Prostate gland (tissue), 2 donors: ENCODE measurements at regions not wholly inside any gene's neighbourhood (a gene's known extent, or its start where the extent isn't known, plus 50 kb on each side); places are given as distances from the start of the nearest gene placed in this dataset.

ENCODE experiments used
- DNase-seq: peaks from one replicate; pipeline ENCODE4 v3.0.0-alpha.2; 2019; ENCODE audit warnings: low spot score
- H3K27ac ChIP-seq, 2 donors: fragments of 200-600 bp; sonication (generic); 2 replicates each; pipeline ENCODE4 v1.5.1; 2017 to 2019
- H3K27me3 ChIP-seq: fragments of 200-600 bp; sonication (generic); replicated peaks from 2 replicates; pipeline ENCODE4 v1.5.1; 2019; ENCODE audit not compliant: insufficient read depth
- H3K36me3 ChIP-seq, 2 donors: fragments of 200-600 bp; sonication (generic); 1 replicate in 1 of 2; 2 replicates in 1 of 2; pipeline versions ENCODE4 v1.5.1 to v1.8.1; 2017 to 2019
- H3K4me1 ChIP-seq: fragments of 200-600 bp; sonication (generic); replicated peaks from 2 replicates; pipeline ENCODE4 v1.5.1; 2019
- H3K4me3 ChIP-seq, 2 donors: fragments of 200-600 bp; sonication (generic); 2 replicates each; pipeline ENCODE4 v1.5.1; 2017 to 2019
- H3K9me3 ChIP-seq: fragments of 200-600 bp; sonication (generic); 2 replicates; pipeline ENCODE4 v1.5.1; 2017
- POLR2A ChIP-seq: fragments of 450-650 bp; IDR thresholded peaks from one replicate; pipeline ENCODE4 v1.6.1; 2016; ENCODE audit warnings: antibody characterized with exemption, mild to moderate bottlenecking
- POLR2AphosphoS5 ChIP-seq: sonication (generic); formaldehyde crosslinking; IDR thresholded peaks from one replicate; pipeline ENCODE4 v1.6.1; 2017; ENCODE audit warnings: antibody characterized with exemption
- WGBS: methylation state at CpG from one replicate; pipeline ENCODE4 v1.1.5; 2018; 5-methylcytosine and 5-hydroxymethylcytosine counted together
- intact Hi-C: fragments of 100-400 bp; cut with DNase I; formaldehyde crosslinking; loops from one replicate; pipeline ENCODE4 v1.14.2; 2022
- TF ChIP-seq, protein P1 (sequence below), 4 experiments: fragments of 200-600 bp in 2 of 4; fragments of 450-650 bp in 2 of 4; sonication (generic) in 2 of 4; IDR thresholded peaks; 1 replicate in 3 of 4; 2 replicates in 1 of 4; pipeline ENCODE4 v1.5.1; 2016 to 2019; ENCODE audit warnings: antibody characterized with exemption in 4 of 4, mild to moderate bottlenecking in 2 of 4, moderate library complexity in 2 of 4

DNA sequence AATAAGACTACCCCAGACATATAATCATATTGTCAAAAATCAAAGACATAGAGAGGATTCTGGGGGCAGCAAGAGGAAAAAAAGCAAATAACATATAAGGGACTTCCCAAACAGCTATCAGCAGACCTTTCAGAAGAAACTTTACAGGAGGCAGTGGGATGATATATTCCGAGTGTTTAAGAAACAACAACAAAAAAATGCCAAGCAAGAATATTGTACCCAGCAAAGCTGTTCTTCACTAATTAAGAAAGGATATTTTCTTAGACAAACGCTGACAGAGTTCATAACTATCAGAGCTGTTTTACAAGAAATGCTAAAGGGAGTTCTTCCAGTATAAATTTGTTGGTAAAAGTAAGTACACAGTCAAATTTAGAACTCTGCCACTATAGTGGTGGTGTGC is 243.3 kb upstream of the AFDN start:
- 89% methylated on average over 2 of the region's 2 CpGs for WGBS
- intact Hi-C loops: no loop called here

DNA sequence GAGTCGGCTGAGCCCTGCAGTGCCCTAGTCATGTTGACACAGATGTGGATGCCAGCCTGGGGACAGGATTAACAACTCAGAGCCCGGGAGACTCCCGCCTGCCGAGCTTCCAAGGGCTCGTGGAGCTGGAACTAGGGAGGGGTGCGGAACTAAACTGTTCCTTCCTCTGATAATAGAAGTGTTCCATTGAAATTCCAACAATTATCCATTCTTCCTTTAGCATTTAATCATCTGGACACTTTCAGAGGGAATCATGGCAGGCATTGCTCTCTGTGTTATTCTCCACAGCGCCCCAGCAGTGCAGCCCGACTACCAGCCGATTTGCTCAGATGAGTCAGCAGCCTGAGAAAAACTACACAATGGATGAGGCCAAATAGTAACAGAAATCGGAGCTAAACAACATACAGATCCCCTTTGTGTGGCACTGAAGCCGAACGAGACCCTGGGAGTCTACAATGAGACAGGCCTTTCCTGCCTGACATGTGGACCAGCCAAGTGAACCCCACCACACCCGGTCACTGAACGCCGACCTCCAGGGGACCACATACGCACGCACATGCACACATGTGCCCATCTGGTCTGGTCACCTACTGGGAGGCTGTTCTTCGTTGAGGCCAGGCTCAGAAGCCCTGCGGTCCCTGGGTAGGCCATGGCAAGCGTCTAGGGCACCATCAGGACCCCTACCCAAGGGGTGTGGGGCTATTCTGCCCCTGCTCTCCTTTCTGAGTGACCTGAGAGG is 238.4 kb upstream of the AFDN start:
- no peak overlapping the region for H3K4me3 ChIP-seq
- no peaks in the 10 kb centered on the region for H3K4me1 ChIP-seq
- H3K9me3 ChIP-seq: no peaks in the 10 kb centered on the region
- WGBS: 72% methylated on average over 20 of the region's 20 CpGs
- no peaks in the 10 kb centered on the region for H3K36me3 ChIP-seq
- no peak for DNase-seq
- TF ChIP-seq, protein P1, sequence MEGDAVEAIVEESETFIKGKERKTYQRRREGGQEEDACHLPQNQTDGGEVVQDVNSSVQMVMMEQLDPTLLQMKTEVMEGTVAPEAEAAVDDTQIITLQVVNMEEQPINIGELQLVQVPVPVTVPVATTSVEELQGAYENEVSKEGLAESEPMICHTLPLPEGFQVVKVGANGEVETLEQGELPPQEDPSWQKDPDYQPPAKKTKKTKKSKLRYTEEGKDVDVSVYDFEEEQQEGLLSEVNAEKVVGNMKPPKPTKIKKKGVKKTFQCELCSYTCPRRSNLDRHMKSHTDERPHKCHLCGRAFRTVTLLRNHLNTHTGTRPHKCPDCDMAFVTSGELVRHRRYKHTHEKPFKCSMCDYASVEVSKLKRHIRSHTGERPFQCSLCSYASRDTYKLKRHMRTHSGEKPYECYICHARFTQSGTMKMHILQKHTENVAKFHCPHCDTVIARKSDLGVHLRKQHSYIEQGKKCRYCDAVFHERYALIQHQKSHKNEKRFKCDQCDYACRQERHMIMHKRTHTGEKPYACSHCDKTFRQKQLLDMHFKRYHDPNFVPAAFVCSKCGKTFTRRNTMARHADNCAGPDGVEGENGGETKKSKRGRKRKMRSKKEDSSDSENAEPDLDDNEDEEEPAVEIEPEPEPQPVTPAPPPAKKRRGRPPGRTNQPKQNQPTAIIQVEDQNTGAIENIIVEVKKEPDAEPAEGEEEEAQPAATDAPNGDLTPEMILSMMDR (IDR thresholded peaks at IDR 0.05): no peak
- TF ChIP-seq POLR2A: no peak
- TF ChIP-seq POLR2AphosphoS5: no peak
- intact Hi-C loops: no loop called here
- H3K27me3 ChIP-seq: no peaks in the 10 kb centered on the region
- no peak overlapping the region for H3K27ac ChIP-seq

More for the DNA sequence above, 243.3 kb upstream of the AFDN start:
- no peak for TF ChIP-seq POLR2A
- TF ChIP-seq POLR2AphosphoS5: no peak
- TF ChIP-seq, protein P1 (IDR thresholded peaks at IDR 0.05): no peak
- Histone ChIP-seq H3K4me3 (no peak overlapping the region), H3K4me1 (no peaks in the 10 kb centered on the region), H3K27ac (no peak overlapping the region), H3K36me3 (no peaks in the 10 kb centered on the region), H3K27me3 (no peaks in the 10 kb centered on the region), H3K9me3 (no peaks in the 10 kb centered on the region)
- DNase-seq: no peak

DNA sequence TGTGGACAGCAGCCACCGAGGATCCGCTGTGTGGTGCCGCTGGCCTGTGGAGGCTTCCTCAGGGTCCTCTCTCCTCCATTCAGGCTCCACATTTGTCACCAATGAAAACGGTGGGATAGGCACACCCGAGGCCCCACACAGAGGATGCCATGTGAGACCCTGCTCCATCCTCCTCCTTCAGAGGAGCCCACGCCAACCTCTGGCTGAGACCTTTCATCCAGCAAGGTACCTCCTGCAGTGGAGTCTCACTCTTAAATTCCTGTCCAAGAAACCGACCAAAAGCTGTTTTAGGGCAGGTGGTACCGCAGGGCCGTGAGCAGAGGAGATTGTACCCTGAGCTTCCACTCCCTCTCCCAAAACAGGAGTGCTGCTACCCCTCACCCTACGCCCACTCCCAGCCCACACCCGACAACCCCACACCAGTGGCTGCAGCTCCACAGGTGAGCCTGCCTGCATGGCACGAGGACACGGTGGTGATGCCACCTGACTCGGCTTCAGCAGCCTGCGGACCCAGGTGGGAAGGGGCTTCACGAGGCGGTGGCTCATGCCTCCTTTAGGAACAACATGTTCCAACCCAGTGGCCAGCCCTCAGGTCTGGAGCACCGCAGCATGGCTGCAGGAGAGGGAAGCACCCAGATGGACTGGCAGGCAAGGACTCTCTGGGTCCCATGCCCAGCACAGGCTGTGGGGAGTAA is 237.6 kb upstream of the AFDN start:
- no peaks in the 10 kb centered on the region for H3K9me3 ChIP-seq
- no peaks in the 10 kb centered on the region for H3K4me1 ChIP-seq
- no peak overlapping the region for H3K27ac ChIP-seq
- WGBS: 95% methylated on average over 16 of the region's 18 CpGs
- no peaks in the 10 kb centered on the region for H3K27me3 ChIP-seq
- DNase-seq: no peak
- H3K36me3 ChIP-seq: no peaks in the 10 kb centered on the region
- no peak for TF ChIP-seq POLR2A
- no peak for TF ChIP-seq POLR2AphosphoS5
- TF ChIP-seq, protein P1 (IDR thresholded peaks at IDR 0.05): no peak
- intact Hi-C loops: no loop called here
- H3K4me3 ChIP-seq: no peak overlapping the region

DNA sequence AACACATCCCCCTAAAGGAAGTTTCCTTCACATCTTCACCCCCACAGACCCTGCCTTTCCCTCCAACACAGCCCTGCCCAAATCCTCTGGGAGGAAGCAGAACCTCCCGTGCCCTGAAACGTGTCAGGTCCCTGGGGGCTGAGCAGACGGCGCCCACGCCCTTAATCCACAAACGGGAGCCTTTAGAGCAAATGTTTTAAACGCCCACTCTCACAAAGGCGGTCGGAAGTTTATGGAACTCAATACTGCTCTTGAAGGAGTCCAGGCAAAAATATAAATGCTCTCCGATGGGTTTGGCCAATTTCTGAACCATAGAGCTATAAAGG is 237.1 kb upstream of the AFDN start:
- Histone ChIP-seq H3K9me3 (no peaks in the 10 kb centered on the region), H3K27ac (no peak overlapping the region), H3K36me3 (no peaks in the 10 kb centered on the region), H3K4me1 (no peaks in the 10 kb centered on the region), H3K4me3 (no peak overlapping the region), H3K27me3 (no peaks in the 10 kb centered on the region)
- TF ChIP-seq POLR2AphosphoS5 (no peak), POLR2A (no peak)
- TF ChIP-seq, protein P1 (IDR thresholded peaks at IDR 0.05): no peak
- intact Hi-C loops: no loop called here
- WGBS: 46% methylated on average over 10 of the region's 10 CpGs
- no peak for DNase-seq

DNA sequence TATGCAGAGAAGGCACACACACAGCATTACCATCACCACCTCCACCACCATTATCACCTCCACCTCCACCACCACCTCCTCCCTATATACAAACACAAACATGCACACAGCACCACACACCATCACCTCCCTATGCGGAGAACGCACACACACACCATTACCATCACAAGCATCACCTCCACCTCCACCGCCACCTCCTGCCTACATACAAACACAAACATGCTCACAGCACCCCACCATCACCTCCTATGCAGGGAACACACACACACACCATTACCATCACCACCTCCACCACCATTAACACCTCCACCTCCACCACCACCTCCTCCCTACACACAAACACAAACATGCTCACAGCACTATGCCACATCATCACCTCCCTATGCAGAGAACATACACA is 236.5 kb upstream of the AFDN start:
- H3K27ac ChIP-seq: no peak overlapping the region
- no peaks in the 10 kb centered on the region for H3K36me3 ChIP-seq
- intact Hi-C loops: no loop called here
- DNase-seq: no peak
- no peaks in the 10 kb centered on the region for H3K4me1 ChIP-seq
- TF ChIP-seq POLR2AphosphoS5: no peak
- TF ChIP-seq POLR2A: no peak
- TF ChIP-seq, protein P1 (IDR thresholded peaks at IDR 0.05): no peak
- 84% methylated on average over 3 of the region's 3 CpGs for WGBS
- H3K4me3 ChIP-seq: no peak overlapping the region
- no peaks in the 10 kb centered on the region for H3K9me3 ChIP-seq
- no peaks in the 10 kb centered on the region for H3K27me3 ChIP-seq
